ENCODE measurements at regions not wholly inside any gene's neighbourhood (a gene's known extent, or its start where the extent isn't known, plus 50 kb on each side); places are given as distances from the start of the nearest gene placed in this dataset.

- TF ChIP-seq POLR2A (IDR thresholded peaks at IDR 0.05) (no peak), POLR2AphosphoS5 (IDR thresholded peaks at IDR 0.05) (peak in 2 of 3 donors; percentile 58 to 63)
- TF ChIP-seq, protein P1, sequence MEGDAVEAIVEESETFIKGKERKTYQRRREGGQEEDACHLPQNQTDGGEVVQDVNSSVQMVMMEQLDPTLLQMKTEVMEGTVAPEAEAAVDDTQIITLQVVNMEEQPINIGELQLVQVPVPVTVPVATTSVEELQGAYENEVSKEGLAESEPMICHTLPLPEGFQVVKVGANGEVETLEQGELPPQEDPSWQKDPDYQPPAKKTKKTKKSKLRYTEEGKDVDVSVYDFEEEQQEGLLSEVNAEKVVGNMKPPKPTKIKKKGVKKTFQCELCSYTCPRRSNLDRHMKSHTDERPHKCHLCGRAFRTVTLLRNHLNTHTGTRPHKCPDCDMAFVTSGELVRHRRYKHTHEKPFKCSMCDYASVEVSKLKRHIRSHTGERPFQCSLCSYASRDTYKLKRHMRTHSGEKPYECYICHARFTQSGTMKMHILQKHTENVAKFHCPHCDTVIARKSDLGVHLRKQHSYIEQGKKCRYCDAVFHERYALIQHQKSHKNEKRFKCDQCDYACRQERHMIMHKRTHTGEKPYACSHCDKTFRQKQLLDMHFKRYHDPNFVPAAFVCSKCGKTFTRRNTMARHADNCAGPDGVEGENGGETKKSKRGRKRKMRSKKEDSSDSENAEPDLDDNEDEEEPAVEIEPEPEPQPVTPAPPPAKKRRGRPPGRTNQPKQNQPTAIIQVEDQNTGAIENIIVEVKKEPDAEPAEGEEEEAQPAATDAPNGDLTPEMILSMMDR (IDR thresholded peaks at IDR 0.05) = no peak
These were observed 109.9 kb upstream of the RAP2B start for GRCh38 chr3:153052096-153052460.
